SU-DHL-6 (cell line): ENCODE measurements at regions not wholly inside any gene's neighbourhood (a gene's known extent, or its start where the extent isn't known, plus 50 kb on each side); places are given as distances from the start of the nearest gene placed in this dataset.

Experiments
- H2AFZ ChIP-seq: fragments of 200-600 bp; sonication (generic); 2 replicates; pipeline ENCODE4 v1.6.1; 2014; ENCODE audit warnings: low read depth, mild to moderate bottlenecking, moderate library complexity, mixed read lengths, antibody characterized with exemption, low read length; ENCODE audit not compliant: severe bottlenecking
- H3F3A ChIP-seq: fragments of 200-600 bp; shearing (Covaris generic); 2 replicates; pipeline ENCODE4 v1.6.0; 2016; ENCODE audit warnings: antibody characterized with exemption, mild to moderate bottlenecking; ENCODE audit not compliant: insufficient read depth
- H3K27ac ChIP-seq: fragments of 200-600 bp; sonication (generic); 2 replicates; pipeline ENCODE4 v1.5.1; 2016; ENCODE audit warnings: low read depth, mild to moderate bottlenecking, low read length, moderate library complexity, mixed read lengths
- H3K27me3 ChIP-seq: fragments of 200-600 bp; sonication (generic), shearing (Covaris generic); 2 replicates; pipeline ENCODE4 v1.6.0; 2014; ENCODE audit warnings: mild to moderate bottlenecking, low read length
- H3K36me3 ChIP-seq: fragments of 200-600 bp; sonication (generic); 2 replicates; pipeline ENCODE4 v1.6.1; 2014; ENCODE audit warnings: mild to moderate bottlenecking, low read length, mixed read lengths
- H3K4me2 ChIP-seq: fragments of 300-600, 200-600 bp; shearing (Covaris generic), sonication (generic); 2 replicates; pipeline ENCODE4 v1.6.0; 2014; ENCODE audit warnings: low read length, low read depth, mild to moderate bottlenecking; ENCODE audit not compliant: poor library complexity, severe bottlenecking
- H3K4me3 ChIP-seq: fragments of 200-600 bp; sonication (generic); 2 replicates; pipeline ENCODE4 v1.5.1; 2014; ENCODE audit warnings: antibody characterized with exemption, low read length, mild to moderate bottlenecking, mixed read lengths; ENCODE audit not compliant: insufficient read depth, poor library complexity, severe bottlenecking
- H3K79me2 ChIP-seq: fragments of 200-600 bp; sonication (generic); 2 replicates; pipeline ENCODE4 v1.6.1; 2014; ENCODE audit warnings: mild to moderate bottlenecking, low read length, moderate library complexity; ENCODE audit not compliant: insufficient read depth
- H3K9ac ChIP-seq: fragments of 200-600 bp; sonication (generic); 2 replicates; pipeline ENCODE4 v1.7.0; 2014; ENCODE audit warnings: mild to moderate bottlenecking, low read length
- H3K9me2 ChIP-seq: fragments of 200-600 bp; sonication (generic); replicated peaks from 2 replicates; pipeline ENCODE4 v1.6.1; 2014; ENCODE audit warnings: low read length; ENCODE audit not compliant: insufficient read depth
- H3K9me3 ChIP-seq: fragments of 200-600 bp; sonication (generic); 2 replicates; pipeline ENCODE4 v1.6.1; 2014; ENCODE audit warnings: low read length, mixed read lengths; ENCODE audit not compliant: insufficient read depth
- H4K20me1 ChIP-seq: fragments of 200-600 bp; sonication (generic); 2 replicates; pipeline ENCODE4 v1.6.1; 2014; ENCODE audit warnings: low read depth, mild to moderate bottlenecking, antibody characterized with exemption, low read length, moderate library complexity, mixed read lengths
- EZH2phosphoT487 ChIP-seq: fragments of 200-600 bp; sonication (generic), shearing (Covaris generic); conservative IDR thresholded peaks from 2 replicates; pipeline ENCODE4 v1.6.1; 2018; ENCODE audit warnings: mild to moderate bottlenecking, antibody characterized with exemption, low read length, moderate library complexity, mixed read lengths
- TF ChIP-seq, protein P1 (sequence below): fragments of 200-600 bp; sonication (generic); IDR thresholded peaks from one replicate; pipeline ENCODE4 v1.5.1; 2017; ENCODE audit warnings: antibody characterized with exemption, mild to moderate bottlenecking, low read length, moderate library complexity; ENCODE audit not compliant: insufficient read depth, poor library complexity, severe bottlenecking

DNA sequence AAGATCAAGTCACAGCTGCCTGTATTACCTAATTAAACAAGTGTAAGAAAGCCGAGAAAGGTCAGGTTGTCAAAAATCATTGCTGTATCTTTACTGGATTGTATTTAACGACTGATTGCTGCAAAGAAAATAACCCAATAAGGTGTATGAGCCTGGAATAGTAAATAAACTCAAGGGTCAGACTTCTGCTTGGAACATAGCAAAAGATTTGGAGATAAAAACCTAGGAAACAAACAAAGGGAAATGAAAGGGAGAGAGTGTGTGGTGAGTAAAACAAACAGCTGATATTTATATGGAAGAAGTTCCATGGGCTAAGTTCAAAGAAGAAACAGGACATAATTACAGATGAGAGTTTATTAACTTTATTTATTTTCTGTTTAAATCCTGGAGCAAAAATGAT is 354.0 kb downstream of the TLR4 start:
- Histone ChIP-seq H3K9me3 (no peaks in the 10 kb centered on the region), H3K4me3 (no peak overlapping the region), H4K20me1 (no peaks in the 10 kb centered on the region), H2AFZ (no peak overlapping the region), H3K4me2 (no peak overlapping the region), H3K36me3 (no peaks in the 10 kb centered on the region), H3K79me2 (no peaks in the 10 kb centered on the region), H3F3A (no peaks in the 10 kb centered on the region), H3K9ac (no peak overlapping the region), H3K27ac (no peak overlapping the region), H3K27me3 (no peaks in the 10 kb centered on the region), H3K9me2 (no peaks in the 10 kb centered on the region)
- TF ChIP-seq, protein P1, sequence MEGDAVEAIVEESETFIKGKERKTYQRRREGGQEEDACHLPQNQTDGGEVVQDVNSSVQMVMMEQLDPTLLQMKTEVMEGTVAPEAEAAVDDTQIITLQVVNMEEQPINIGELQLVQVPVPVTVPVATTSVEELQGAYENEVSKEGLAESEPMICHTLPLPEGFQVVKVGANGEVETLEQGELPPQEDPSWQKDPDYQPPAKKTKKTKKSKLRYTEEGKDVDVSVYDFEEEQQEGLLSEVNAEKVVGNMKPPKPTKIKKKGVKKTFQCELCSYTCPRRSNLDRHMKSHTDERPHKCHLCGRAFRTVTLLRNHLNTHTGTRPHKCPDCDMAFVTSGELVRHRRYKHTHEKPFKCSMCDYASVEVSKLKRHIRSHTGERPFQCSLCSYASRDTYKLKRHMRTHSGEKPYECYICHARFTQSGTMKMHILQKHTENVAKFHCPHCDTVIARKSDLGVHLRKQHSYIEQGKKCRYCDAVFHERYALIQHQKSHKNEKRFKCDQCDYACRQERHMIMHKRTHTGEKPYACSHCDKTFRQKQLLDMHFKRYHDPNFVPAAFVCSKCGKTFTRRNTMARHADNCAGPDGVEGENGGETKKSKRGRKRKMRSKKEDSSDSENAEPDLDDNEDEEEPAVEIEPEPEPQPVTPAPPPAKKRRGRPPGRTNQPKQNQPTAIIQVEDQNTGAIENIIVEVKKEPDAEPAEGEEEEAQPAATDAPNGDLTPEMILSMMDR = no peak
- TF ChIP-seq EZH2phosphoT487 = no peak

DNA sequence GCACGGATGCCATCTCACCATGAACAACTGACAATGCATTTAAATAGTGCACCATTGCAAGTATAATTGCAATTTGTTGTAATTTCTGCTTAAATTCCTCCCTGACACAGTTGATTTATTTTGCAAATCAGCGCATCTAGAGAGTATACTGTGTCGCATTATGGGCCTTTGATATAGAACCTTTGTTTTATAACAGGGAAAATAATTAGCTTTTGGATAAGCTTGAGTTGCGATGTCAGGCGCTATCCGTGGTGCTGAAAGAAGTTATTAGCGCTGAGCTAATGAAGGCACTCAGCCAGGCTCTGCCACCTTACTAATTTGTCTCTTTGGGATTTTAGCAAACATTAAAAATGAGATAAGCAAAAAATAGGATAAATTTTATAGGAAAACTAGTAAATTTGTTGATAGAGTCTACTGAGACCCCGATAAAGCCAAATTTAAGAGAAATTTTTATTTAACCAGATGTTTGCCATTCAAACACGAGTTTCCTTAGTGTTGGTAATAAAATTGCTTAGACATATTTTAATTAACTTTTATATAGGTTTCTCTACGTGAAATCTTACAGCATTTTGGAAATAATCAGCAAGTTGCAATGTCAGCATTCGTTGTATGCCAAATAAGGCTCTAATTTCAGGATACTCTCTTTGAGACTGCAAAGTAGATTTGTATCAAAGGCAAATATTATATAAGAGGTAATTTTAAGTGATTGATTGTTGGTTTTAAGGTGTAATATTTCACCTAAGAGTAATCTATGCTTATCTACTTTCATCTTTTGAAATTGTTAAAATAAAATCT is 355.5 kb downstream of the TLR4 start:
- Histone ChIP-seq H3K9me2 (no peaks in the 10 kb centered on the region), H3K9me3 (no peaks in the 10 kb centered on the region), H4K20me1 (no peaks in the 10 kb centered on the region), H3K27ac (no peak overlapping the region), H3K79me2 (no peaks in the 10 kb centered on the region), H3F3A (no peaks in the 10 kb centered on the region), H2AFZ (no peak overlapping the region), H3K4me3 (no peak overlapping the region), H3K4me2 (no peak overlapping the region), H3K36me3 (no peaks in the 10 kb centered on the region), H3K27me3 (no peaks in the 10 kb centered on the region), H3K9ac (no peak overlapping the region)
- TF ChIP-seq EZH2phosphoT487 = no peak
- TF ChIP-seq, protein P1 = no peak

DNA sequence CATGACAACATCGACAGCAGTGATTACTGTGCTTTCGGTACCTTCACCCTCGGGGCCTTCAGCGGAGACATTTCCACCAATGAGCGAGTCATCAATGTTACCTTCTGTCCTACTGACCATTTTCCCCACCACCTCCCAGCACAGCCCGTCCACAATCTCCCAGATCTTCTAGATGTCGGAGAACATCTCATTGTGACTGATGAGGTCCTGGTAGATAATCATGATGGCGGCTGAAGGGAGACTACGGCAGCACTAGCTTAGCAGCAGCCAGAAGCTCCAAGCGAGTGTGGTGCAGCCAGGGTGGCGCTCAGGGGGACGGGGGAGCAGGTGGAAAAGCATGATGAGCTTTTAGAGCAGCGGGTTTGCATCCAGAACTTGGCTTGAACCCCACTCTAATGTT is 379.0 kb downstream of the TLR4 start:
- no peak overlapping the region for H2AFZ ChIP-seq
- TF ChIP-seq EZH2phosphoT487 = no peak
- TF ChIP-seq, protein P1 = no peak
- no peak overlapping the region for H3K27ac ChIP-seq
- H4K20me1 ChIP-seq = no peaks in the 10 kb centered on the region
- H3K79me2 ChIP-seq = no peaks in the 10 kb centered on the region
- no peaks in the 10 kb centered on the region for H3K9me3 ChIP-seq
- no peaks in the 10 kb centered on the region for H3F3A ChIP-seq
- H3K9me2 ChIP-seq = no peaks in the 10 kb centered on the region
- no peaks in the 10 kb centered on the region for H3K27me3 ChIP-seq
- no peaks in the 10 kb centered on the region for H3K36me3 ChIP-seq
- no peak overlapping the region for H3K4me2 ChIP-seq
- H3K4me3 ChIP-seq = no peak overlapping the region
- H3K9ac ChIP-seq = no peak overlapping the region
